Erythroblast (primary cell): ENCODE measurements at regions not wholly inside any gene's neighbourhood (a gene's known extent, or its start where the extent isn't known, plus 50 kb on each side); places are given as distances from the start of the nearest gene placed in this dataset.

Experiments
- GATA1 ChIP-seq: IDR thresholded peaks from 2 replicates; pipeline ENCODE4 v1.6.1; 2011; ENCODE audit warnings: low read depth, mild to moderate bottlenecking, control low read depth, low read length, moderate library complexity
- POLR2A ChIP-seq: IDR thresholded peaks from 2 replicates; pipeline ENCODE4 v1.6.1; 2011; ENCODE audit warnings: mild to moderate bottlenecking, low read length

- TF ChIP-seq POLR2A (no peak), GATA1 (no peak)
Measured at GRCh38 chr3:40771112-40771511, 246.4 kb downstream of the ZNF621 start.
